Activated B cell treated with CpG ODN at 0.5 μM for 24 hours (primary cell): ENCODE measurements at regions not wholly inside any gene's neighbourhood (a gene's known extent, or its start where the extent isn't known, plus 50 kb on each side); places are given as distances from the start of the nearest gene placed in this dataset.

Experiments used
- ATAC-seq: fragments of 200-7000 bp; cut with Tn5 transposase; one replicate; pipeline ENCODE4 v1.10.0; 2021; ENCODE audit warnings: low read depth, mild to moderate bottlenecking, moderate library complexity
- CTCF ChIA-PET: fragments of 350-600 bp; sonication (Branson Sonifier 250); formaldehyde crosslinking; loops from one replicate; lab custom pipeline; 2021; ENCODE audit warnings: antibody characterized with exemption; lab: Charles Lee
- POLR2A ChIA-PET: fragments of 350-600 bp; sonication (Branson Sonifier 250); formaldehyde crosslinking; loops from one replicate; lab custom pipeline; 2021; ENCODE audit warnings: antibody characterized with exemption; lab: Charles Lee
- DNase-seq: peaks from one replicate; pipeline ENCODE4 v3.0.0; 2022
- H3K27ac Mint-ChIP-seq: one replicate; pipeline ENCODE4 v1.8.0; 2020; ENCODE audit warnings: mixed read lengths
- H3K27me3 Mint-ChIP-seq: one replicate; pipeline ENCODE4 v1.8.0; 2021; ENCODE audit warnings: mixed read lengths
- H3K36me3 Mint-ChIP-seq: one replicate; pipeline ENCODE4 v1.8.0; 2021; ENCODE audit warnings: low read depth, mixed read lengths
- H3K4me1 Mint-ChIP-seq: one replicate; pipeline ENCODE4 v1.8.0; 2021; ENCODE audit warnings: mixed read lengths
- H3K4me3 Mint-ChIP-seq: one replicate; pipeline ENCODE4 v1.8.0; 2020; ENCODE audit warnings: mild to moderate bottlenecking, mixed read lengths
- H3K9me3 Mint-ChIP-seq: one replicate; pipeline ENCODE4 v1.8.0; 2020; ENCODE audit warnings: mixed read lengths
- CTCF ChIP-seq: fragments of 200-600 bp; IDR thresholded peaks from one replicate; pipeline ENCODE4 v1.8.0; 2022; ENCODE audit warnings: antibody characterized with exemption, mild to moderate bottlenecking
- intact Hi-C: fragments of 100-400 bp; cut with micrococcal nuclease; formaldehyde crosslinking; loops from one replicate; pipeline ENCODE4 v1.15.1; 2024

GRCh38 chr3:23099021-23099420, 104.1 kb upstream of the UBE2E2 start:
- CTCF ChIA-PET: no interaction called here
- ATAC-seq (no peak), DNase-seq (no peak)
- no peaks in the 10 kb centered on the region for H3K9me3 Mint-ChIP-seq
- H3K27ac Mint-ChIP-seq: peak overlapping the region; percentile 38
- peaks cover 19% of the 10 kb centered on the region for H3K4me1 Mint-ChIP-seq
- H3K36me3 Mint-ChIP-seq: no peaks in the 10 kb centered on the region
- no peak for TF ChIP-seq CTCF
- POLR2A ChIA-PET: no interaction called here
- intact Hi-C loops: no loop called here
- peak overlapping the region; percentile 33 for H3K4me3 Mint-ChIP-seq
- peaks cover 5% of the 10 kb centered on the region for H3K27me3 Mint-ChIP-seq

- no peaks in the 10 kb centered on the region for H3K9me3 Mint-ChIP-seq
- no peaks in the 10 kb centered on the region for H3K36me3 Mint-ChIP-seq
- DNase-seq (no peak), ATAC-seq (no peak)
- H3K27ac Mint-ChIP-seq: peak overlapping the region; percentile 38
- no peak overlapping the region for H3K4me3 Mint-ChIP-seq
- intact Hi-C loops: no loop called here
- POLR2A ChIA-PET: no interaction called here
- no peak for TF ChIP-seq CTCF
- CTCF ChIA-PET: no interaction called here
- H3K27me3 Mint-ChIP-seq: peaks cover 5% of the 10 kb centered on the region
- peaks cover 19% of the 10 kb centered on the region for H3K4me1 Mint-ChIP-seq
These were observed 103.5 kb upstream of the UBE2E2 start for GRCh38 chr3:23099677-23100076.

- CTCF ChIA-PET: no interaction called here
- H3K27ac Mint-ChIP-seq: no peak overlapping the region
These were observed 103.0 kb upstream of the UBE2E2 start for GRCh38 chr3:23100106-23100505.

GRCh38 chr3:23103764-23104163, 99.4 kb upstream of the UBE2E2 start:
- POLR2A ChIA-PET: no interaction called here
- ATAC-seq (no peak), DNase-seq (no peak)
- no peak overlapping the region for H3K4me3 Mint-ChIP-seq
- no peaks in the 10 kb centered on the region for H3K9me3 Mint-ChIP-seq
- H3K4me1 Mint-ChIP-seq: peaks cover 18% of the 10 kb centered on the region
- intact Hi-C loops: no loop called here
- no peaks in the 10 kb centered on the region for H3K36me3 Mint-ChIP-seq
- no peak overlapping the region for H3K27ac Mint-ChIP-seq
- H3K27me3 Mint-ChIP-seq: no peaks in the 10 kb centered on the region
- CTCF ChIA-PET: no interaction called here
- no peak for TF ChIP-seq CTCF

More at GRCh38 chr3:23100106-23100505, 103.0 kb upstream of the UBE2E2 start:
- intact Hi-C loops: no loop called here
- no peak for TF ChIP-seq CTCF
- H3K4me1 Mint-ChIP-seq: peaks cover 19% of the 10 kb centered on the region
- ATAC-seq (no peak), DNase-seq (no peak)
- POLR2A ChIA-PET: no interaction called here
- H3K36me3 Mint-ChIP-seq: no peaks in the 10 kb centered on the region
- H3K4me3 Mint-ChIP-seq: no peak overlapping the region
- no peaks in the 10 kb centered on the region for H3K9me3 Mint-ChIP-seq
- H3K27me3 Mint-ChIP-seq: peaks cover 2% of the 10 kb centered on the region

- intact Hi-C loops: no loop called here
- ATAC-seq (no peak), DNase-seq (no peak)
- Mint-ChIP-seq H3K4me3 (no peak overlapping the region), H3K36me3 (no peaks in the 10 kb centered on the region), H3K4me1 (peaks cover 7% of the 10 kb centered on the region), H3K9me3 (no peaks in the 10 kb centered on the region), H3K27ac (no peak overlapping the region), H3K27me3 (no peaks in the 10 kb centered on the region)
- POLR2A ChIA-PET: no interaction called here
- TF ChIP-seq CTCF: no peak
- CTCF ChIA-PET: no interaction called here
These were observed 98.1 kb upstream of the UBE2E2 start for GRCh38 chr3:23105048-23105447.
